ENCODE measurements at regions not wholly inside any gene's neighbourhood (a gene's known extent, or its start where the extent isn't known, plus 50 kb on each side); places are given as distances from the start of the nearest gene placed in this dataset.

- no peaks in the 10 kb centered on the region for H3K79me2 ChIP-seq (ENCODE audit: low read depth)
- no peak overlapping the region for H3K4me3 Mint-ChIP-seq
- DNase-seq (ENCODE audit: low spot score) = no peak
- H3K9me3 Mint-ChIP-seq = no peaks in the 10 kb centered on the region
- no peak overlapping the region for H3K4me3 ChIP-seq
- no peaks in the 10 kb centered on the region for H3K4me1 ChIP-seq
- H3K9ac ChIP-seq = no peak overlapping the region
- H4K20me1 ChIP-seq (ENCODE audit: low read depth) = no peaks in the 10 kb centered on the region
- no peaks in the 10 kb centered on the region for H3K4me1 Mint-ChIP-seq
- H3K4me2 ChIP-seq = no peak overlapping the region
- H3K27me3 ChIP-seq = no peaks in the 10 kb centered on the region
- TF ChIP-seq EZH2 (IDR thresholded peaks at IDR 0.05) (no peak), EZH2phosphoT487 (IDR thresholded peaks at IDR 0.05) (no peak)
- TF ChIP-seq, protein P1, sequence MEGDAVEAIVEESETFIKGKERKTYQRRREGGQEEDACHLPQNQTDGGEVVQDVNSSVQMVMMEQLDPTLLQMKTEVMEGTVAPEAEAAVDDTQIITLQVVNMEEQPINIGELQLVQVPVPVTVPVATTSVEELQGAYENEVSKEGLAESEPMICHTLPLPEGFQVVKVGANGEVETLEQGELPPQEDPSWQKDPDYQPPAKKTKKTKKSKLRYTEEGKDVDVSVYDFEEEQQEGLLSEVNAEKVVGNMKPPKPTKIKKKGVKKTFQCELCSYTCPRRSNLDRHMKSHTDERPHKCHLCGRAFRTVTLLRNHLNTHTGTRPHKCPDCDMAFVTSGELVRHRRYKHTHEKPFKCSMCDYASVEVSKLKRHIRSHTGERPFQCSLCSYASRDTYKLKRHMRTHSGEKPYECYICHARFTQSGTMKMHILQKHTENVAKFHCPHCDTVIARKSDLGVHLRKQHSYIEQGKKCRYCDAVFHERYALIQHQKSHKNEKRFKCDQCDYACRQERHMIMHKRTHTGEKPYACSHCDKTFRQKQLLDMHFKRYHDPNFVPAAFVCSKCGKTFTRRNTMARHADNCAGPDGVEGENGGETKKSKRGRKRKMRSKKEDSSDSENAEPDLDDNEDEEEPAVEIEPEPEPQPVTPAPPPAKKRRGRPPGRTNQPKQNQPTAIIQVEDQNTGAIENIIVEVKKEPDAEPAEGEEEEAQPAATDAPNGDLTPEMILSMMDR (IDR thresholded peaks at IDR 0.05) = no peak
- H3K27me3 Mint-ChIP-seq (ENCODE audit: insufficient read depth, low read depth) = peaks cover 2% of the 10 kb centered on the region
- no peaks in the 10 kb centered on the region for H3K9me3 ChIP-seq (ENCODE audit: low read depth)
- H3K27ac ChIP-seq = no peak overlapping the region
- no peaks in the 10 kb centered on the region for H3K36me3 ChIP-seq
- no peaks in the 10 kb centered on the region for H3F3A ChIP-seq (ENCODE audit: low read depth)
- H3K27ac Mint-ChIP-seq = no peak overlapping the region
- no peak overlapping the region for H2AFZ ChIP-seq (replicated peaks)
- no peaks in the 10 kb centered on the region for H3K36me3 Mint-ChIP-seq
These were observed 165.8 kb upstream of the DCC start for GRCh38 chr18:52174220-52174619.

GRCh38 chr18:52175406-52175805 lies 164.6 kb upstream of the DCC start:
- H3F3A ChIP-seq (ENCODE audit: low read depth) = no peaks in the 10 kb centered on the region
- H3K4me2 ChIP-seq = no peak overlapping the region
- no peak overlapping the region for H3K27ac ChIP-seq
- no peaks in the 10 kb centered on the region for H3K4me1 ChIP-seq
- H3K9ac ChIP-seq = no peak overlapping the region
- DNase-seq (ENCODE audit: low spot score) = no peak
- no peak overlapping the region for H3K27ac Mint-ChIP-seq
- H3K4me3 Mint-ChIP-seq = no peak overlapping the region
- no peaks in the 10 kb centered on the region for H3K9me3 ChIP-seq (ENCODE audit: low read depth)
- H3K4me3 ChIP-seq = no peak overlapping the region
- H3K79me2 ChIP-seq (ENCODE audit: low read depth) = no peaks in the 10 kb centered on the region
- H3K9me3 Mint-ChIP-seq = peaks cover 1% of the 10 kb centered on the region
- H2AFZ ChIP-seq (replicated peaks) = no peak overlapping the region
- H4K20me1 ChIP-seq (ENCODE audit: low read depth) = no peaks in the 10 kb centered on the region
- no peaks in the 10 kb centered on the region for H3K36me3 ChIP-seq
- H3K4me1 Mint-ChIP-seq = no peaks in the 10 kb centered on the region
- peaks cover under 1% of the 10 kb centered on the region for H3K27me3 Mint-ChIP-seq (ENCODE audit: insufficient read depth, low read depth)
- TF ChIP-seq, protein P1 (IDR thresholded peaks at IDR 0.05) = no peak
- no peak for TF ChIP-seq EZH2 (IDR thresholded peaks at IDR 0.05)
- TF ChIP-seq EZH2phosphoT487 (IDR thresholded peaks at IDR 0.05) = no peak
- no peaks in the 10 kb centered on the region for H3K27me3 ChIP-seq
- H3K36me3 Mint-ChIP-seq = no peaks in the 10 kb centered on the region

DNA sequence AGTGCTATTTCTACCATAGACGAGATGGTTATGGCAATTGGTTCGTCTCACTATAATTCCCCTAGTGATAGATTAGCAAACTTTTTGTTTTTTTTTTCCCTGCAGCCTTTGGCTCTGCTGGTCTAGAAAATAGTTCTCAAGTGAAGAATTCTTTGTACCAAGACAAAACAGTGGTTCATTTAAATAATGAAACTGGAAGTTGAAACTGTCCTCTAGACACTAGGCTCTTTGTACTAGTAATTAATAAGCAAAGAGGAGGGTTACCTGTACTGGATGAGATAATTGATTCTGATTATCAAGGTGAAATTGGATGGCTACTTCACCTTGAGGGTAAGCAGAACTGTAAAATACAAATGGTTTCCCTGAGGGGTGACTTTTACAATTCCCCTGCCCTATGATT lies 156.9 kb upstream of the DCC start:
- Histone ChIP-seq H3K27me3 (no peaks in the 10 kb centered on the region), H3K36me3 (no peaks in the 10 kb centered on the region), H3K4me2 (no peak overlapping the region), H3K4me1 (no peaks in the 10 kb centered on the region), H3K9me3 (ENCODE audit: low read depth) (no peaks in the 10 kb centered on the region), H3K79me2 (ENCODE audit: low read depth) (no peaks in the 10 kb centered on the region), H3K9ac (no peak overlapping the region), H2AFZ (replicated peaks) (no peak overlapping the region), H3K4me3 (no peak overlapping the region), H3F3A (ENCODE audit: low read depth) (no peaks in the 10 kb centered on the region), H3K27ac (no peak overlapping the region), H4K20me1 (ENCODE audit: low read depth) (no peaks in the 10 kb centered on the region)
- no peaks in the 10 kb centered on the region for H3K36me3 Mint-ChIP-seq
- TF ChIP-seq EZH2 (IDR thresholded peaks at IDR 0.05) = no peak
- TF ChIP-seq EZH2phosphoT487 (IDR thresholded peaks at IDR 0.05) = no peak
- TF ChIP-seq, protein P1 (IDR thresholded peaks at IDR 0.05) = no peak
- H3K27me3 Mint-ChIP-seq (ENCODE audit: insufficient read depth, low read depth) = no peaks in the 10 kb centered on the region
- peaks cover 6% of the 10 kb centered on the region for H3K9me3 Mint-ChIP-seq
- no peaks in the 10 kb centered on the region for H3K4me1 Mint-ChIP-seq
- no peak overlapping the region for H3K4me3 Mint-ChIP-seq
- no peak for DNase-seq (ENCODE audit: low spot score)
- no peak overlapping the region for H3K27ac Mint-ChIP-seq

Data from neural progenitor cell (in vitro differentiated cells).